ENCODE measurements at regions not wholly inside any gene's neighbourhood (a gene's known extent, or its start where the extent isn't known, plus 50 kb on each side); places are given as distances from the start of the nearest gene placed in this dataset.
A peak's percentile ranks its signal among the peaks of the same experiment; 100 is the strongest.
"Not testable (repeated sequence)": the region's sequence is repeated elsewhere in the genome, so short reads cannot be mapped to it uniquely, and the experiment has no call there.

- 100% methylated on average over 2 of the region's 4 CpGs for WGBS (ENCODE audit: insufficient coverage, low lambda C conversion rate)
These were observed 1043.0 kb upstream of the CDH18 start for GRCh38 chr5:21030981-21031380.

GRCh38 chr5:21024966-21025365, 1037.0 kb upstream of the CDH18 start:
- Histone ChIP-seq H3K9me3 (ENCODE audit: control insufficient read depth, low read depth, low read length) (no peaks in the 10 kb centered on the region), H3K27ac (ENCODE audit: low read length) (no peak overlapping the region), H3K4me3 (ENCODE audit: low read length) (no peak overlapping the region), H3K36me3 (ENCODE audit: control insufficient read depth, insufficient read depth, low read length) (no peaks in the 10 kb centered on the region), H3K27me3 (ENCODE audit: control insufficient read depth, insufficient read depth, low read length) (no peaks in the 10 kb centered on the region), H3K4me1 (ENCODE audit: control insufficient read depth, insufficient read depth, low read length) (no peaks in the 10 kb centered on the region)
- 80% methylated on average over 1 of the region's 1 CpG for WGBS (ENCODE audit: insufficient coverage, low lambda C conversion rate)
- no peak for DNase-seq

More at GRCh38 chr5:21030981-21031380, 1043.0 kb upstream of the CDH18 start:
- H3K4me3 ChIP-seq (ENCODE audit: low read length): no peak overlapping the region
- no peaks in the 10 kb centered on the region for H3K4me1 ChIP-seq (ENCODE audit: control insufficient read depth, insufficient read depth, low read length)
- no peak overlapping the region for H3K27ac ChIP-seq (ENCODE audit: low read length)
- no peaks in the 10 kb centered on the region for H3K27me3 ChIP-seq (ENCODE audit: control insufficient read depth, insufficient read depth, low read length)
- H3K9me3 ChIP-seq (ENCODE audit: control insufficient read depth, low read depth, low read length): no peaks in the 10 kb centered on the region
- H3K36me3 ChIP-seq (ENCODE audit: control insufficient read depth, insufficient read depth, low read length): no peaks in the 10 kb centered on the region
- no peak for DNase-seq

- DNase-seq: no peak
- whole genome bisulfite sequencing (ENCODE audit: insufficient coverage, low lambda C conversion rate): no CpG with 5 or more reads among the region's 2 CpGs
- no peaks in the 10 kb centered on the region for H3K4me1 ChIP-seq (ENCODE audit: control insufficient read depth, insufficient read depth, low read length)
- H3K4me3 ChIP-seq (ENCODE audit: low read length): no peak overlapping the region
- no peak overlapping the region for H3K27ac ChIP-seq (ENCODE audit: low read length)
- H3K36me3 ChIP-seq (ENCODE audit: control insufficient read depth, insufficient read depth, low read length): no peaks in the 10 kb centered on the region
- no peaks in the 10 kb centered on the region for H3K9me3 ChIP-seq (ENCODE audit: control insufficient read depth, low read depth, low read length)
- no peaks in the 10 kb centered on the region for H3K27me3 ChIP-seq (ENCODE audit: control insufficient read depth, insufficient read depth, low read length)
These were observed 1025.2 kb upstream of the CDH18 start for GRCh38 chr5:21013237-21013636.

- 100% methylated on average over 1 of the region's 2 CpGs for WGBS (ENCODE audit: insufficient coverage, low lambda C conversion rate)
- Histone ChIP-seq H3K9me3 (ENCODE audit: control insufficient read depth, low read depth, low read length) (no peaks in the 10 kb centered on the region), H3K36me3 (ENCODE audit: control insufficient read depth, insufficient read depth, low read length) (no peaks in the 10 kb centered on the region), H3K27ac (ENCODE audit: low read length) (no peak overlapping the region), H3K4me3 (ENCODE audit: low read length) (no peak overlapping the region), H3K4me1 (ENCODE audit: control insufficient read depth, insufficient read depth, low read length) (no peaks in the 10 kb centered on the region), H3K27me3 (ENCODE audit: control insufficient read depth, insufficient read depth, low read length) (no peaks in the 10 kb centered on the region)
- no peak for DNase-seq
These were observed 1019.8 kb upstream of the CDH18 start for GRCh38 chr5:21007781-21008180.

- not testable (repeated sequence) for H3K4me3 ChIP-seq (ENCODE audit: low read length); H3K27me3 ChIP-seq (ENCODE audit: control insufficient read depth, insufficient read depth, low read length); H3K27ac ChIP-seq (ENCODE audit: low read length); DNase-seq; H3K4me1 ChIP-seq (ENCODE audit: control insufficient read depth, insufficient read depth, low read length); H3K9me3 ChIP-seq (ENCODE audit: control insufficient read depth, low read depth, low read length); H3K36me3 ChIP-seq (ENCODE audit: control insufficient read depth, insufficient read depth, low read length)
- WGBS (ENCODE audit: insufficient coverage, low lambda C conversion rate): 100% methylated on average over 1 of the region's 2 CpGs
These were observed 1000.9 kb upstream of the CDH18 start for GRCh38 chr5:20988933-20989332.

GRCh38 chr5:20985754-20986153, 997.8 kb upstream of the CDH18 start:
- WGBS (ENCODE audit: insufficient coverage, low lambda C conversion rate): no CpG with 5 or more reads among the region's 2 CpGs
- Histone ChIP-seq H3K27ac (ENCODE audit: low read length) (no peak overlapping the region), H3K4me3 (ENCODE audit: low read length) (no peak overlapping the region), H3K9me3 (ENCODE audit: control insufficient read depth, low read depth, low read length) (no peaks in the 10 kb centered on the region), H3K27me3 (ENCODE audit: control insufficient read depth, insufficient read depth, low read length) (no peaks in the 10 kb centered on the region), H3K36me3 (ENCODE audit: control insufficient read depth, insufficient read depth, low read length) (no peaks in the 10 kb centered on the region), H3K4me1 (ENCODE audit: control insufficient read depth, insufficient read depth, low read length) (no peaks in the 10 kb centered on the region)
- DNase-seq: no peak

- Histone ChIP-seq H3K9me3 (ENCODE audit: control insufficient read depth, low read depth, low read length) (no peaks in the 10 kb centered on the region), H3K27ac (ENCODE audit: low read length) (no peak overlapping the region), H3K36me3 (ENCODE audit: control insufficient read depth, insufficient read depth, low read length) (no peaks in the 10 kb centered on the region), H3K27me3 (ENCODE audit: control insufficient read depth, insufficient read depth, low read length) (no peaks in the 10 kb centered on the region), H3K4me1 (ENCODE audit: control insufficient read depth, insufficient read depth, low read length) (no peaks in the 10 kb centered on the region), H3K4me3 (ENCODE audit: low read length) (no peak overlapping the region)
- WGBS (ENCODE audit: insufficient coverage, low lambda C conversion rate): 88% methylated on average over 1 of the region's 1 CpG
- DNase-seq: no peak
These were observed 986.4 kb upstream of the CDH18 start for GRCh38 chr5:20974426-20974825.

- peak overlapping the region; percentile 9 for H3K4me3 ChIP-seq (ENCODE audit: low read length)
- no peaks in the 10 kb centered on the region for H3K27me3 ChIP-seq (ENCODE audit: control insufficient read depth, insufficient read depth, low read length)
- H3K27ac ChIP-seq (ENCODE audit: low read length): no peak overlapping the region
- H3K4me1 ChIP-seq (ENCODE audit: control insufficient read depth, insufficient read depth, low read length): no peaks in the 10 kb centered on the region
- H3K9me3 ChIP-seq (ENCODE audit: control insufficient read depth, low read depth, low read length): no peaks in the 10 kb centered on the region
- H3K36me3 ChIP-seq (ENCODE audit: control insufficient read depth, insufficient read depth, low read length): no peaks in the 10 kb centered on the region
- WGBS (ENCODE audit: insufficient coverage, low lambda C conversion rate): 47% methylated on average over 4 of the region's 7 CpGs
- peak in 1 of 2 donors; percentile 11 for DNase-seq
These were observed 984.5 kb upstream of the CDH18 start for GRCh38 chr5:20972419-20972925.

- no peak overlapping the region for H3K4me3 ChIP-seq (ENCODE audit: low read length)
- no CpG with 5 or more reads among the region's 1 CpG for WGBS (ENCODE audit: insufficient coverage, low lambda C conversion rate)
These were observed 971.3 kb upstream of the CDH18 start for GRCh38 chr5:20959347-20959746.

GRCh38 chr5:20958641-20959040, 970.6 kb upstream of the CDH18 start:
- no peaks in the 10 kb centered on the region for H3K9me3 ChIP-seq (ENCODE audit: control insufficient read depth, low read depth, low read length)
- no peak overlapping the region for H3K4me3 ChIP-seq (ENCODE audit: low read length)
- no peaks in the 10 kb centered on the region for H3K36me3 ChIP-seq (ENCODE audit: control insufficient read depth, insufficient read depth, low read length)
- no peaks in the 10 kb centered on the region for H3K4me1 ChIP-seq (ENCODE audit: control insufficient read depth, insufficient read depth, low read length)
- H3K27me3 ChIP-seq (ENCODE audit: control insufficient read depth, insufficient read depth, low read length): no peaks in the 10 kb centered on the region
- DNase-seq: no peak
- no CpG with 5 or more reads among the region's 5 CpGs for WGBS (ENCODE audit: insufficient coverage, low lambda C conversion rate)
- no peak overlapping the region for H3K27ac ChIP-seq (ENCODE audit: low read length)

More at GRCh38 chr5:20959347-20959746, 971.3 kb upstream of the CDH18 start:
- H3K36me3 ChIP-seq (ENCODE audit: control insufficient read depth, insufficient read depth, low read length): no peaks in the 10 kb centered on the region
- H3K4me1 ChIP-seq (ENCODE audit: control insufficient read depth, insufficient read depth, low read length): no peaks in the 10 kb centered on the region
- no peaks in the 10 kb centered on the region for H3K9me3 ChIP-seq (ENCODE audit: control insufficient read depth, low read depth, low read length)
- no peaks in the 10 kb centered on the region for H3K27me3 ChIP-seq (ENCODE audit: control insufficient read depth, insufficient read depth, low read length)
- H3K27ac ChIP-seq (ENCODE audit: low read length): no peak overlapping the region
- peak in 1 of 2 donors; percentile 5 for DNase-seq

- 100% methylated on average over 1 of the region's 2 CpGs for WGBS (ENCODE audit: insufficient coverage, low lambda C conversion rate)
- H3K27ac ChIP-seq (ENCODE audit: low read length): no peak overlapping the region
- H3K27me3 ChIP-seq (ENCODE audit: control insufficient read depth, insufficient read depth, low read length): no peaks in the 10 kb centered on the region
- no peaks in the 10 kb centered on the region for H3K9me3 ChIP-seq (ENCODE audit: control insufficient read depth, low read depth, low read length)
- no peak overlapping the region for H3K4me3 ChIP-seq (ENCODE audit: low read length)
- H3K4me1 ChIP-seq (ENCODE audit: control insufficient read depth, insufficient read depth, low read length): no peaks in the 10 kb centered on the region
- DNase-seq: no peak
- no peaks in the 10 kb centered on the region for H3K36me3 ChIP-seq (ENCODE audit: control insufficient read depth, insufficient read depth, low read length)
These were observed 968.1 kb upstream of the CDH18 start for GRCh38 chr5:20956134-20956533.
